H9 (cell line): ENCODE measurements at regions not wholly inside any gene's neighbourhood (a gene's known extent, or its start where the extent isn't known, plus 50 kb on each side); places are given as distances from the start of the nearest gene placed in this dataset.

Source experiments
- DNase-seq: peaks from one replicate; pipeline ENCODE4 v3.0.0-alpha.2; 2017
- H2AFZ ChIP-seq: one replicate; pipeline ENCODE4 v1.6.1; 2013; ENCODE audit warnings: mild to moderate bottlenecking, low read length, control low read depth, moderate library complexity
- H2AK5ac ChIP-seq: 2 replicates; pipeline ENCODE4 v1.6.1; 2013; ENCODE audit warnings: low read length, control low read depth, mixed read lengths; ENCODE audit not compliant: insufficient read length
- H2BK120ac ChIP-seq: one replicate; pipeline ENCODE4 v1.6.1; 2013; ENCODE audit warnings: low read depth, mild to moderate bottlenecking, low read length, control low read depth, inconsistent platforms; ENCODE audit not compliant: poor library complexity, severe bottlenecking
- H2BK12ac ChIP-seq: 2 replicates; pipeline ENCODE4 v1.6.1; 2013; ENCODE audit warnings: low read length, control low read depth, mixed read lengths, low read depth; ENCODE audit not compliant: insufficient read length
- H2BK15ac ChIP-seq: 2 replicates; pipeline ENCODE4 v1.6.1; 2013; ENCODE audit warnings: low read depth, low read length, control low read depth
- H2BK20ac ChIP-seq: one replicate; pipeline ENCODE4 v1.6.1; 2013; ENCODE audit warnings: low read depth, mild to moderate bottlenecking, low read length, control low read depth, inconsistent platforms; ENCODE audit not compliant: poor library complexity, severe bottlenecking
- H2BK5ac ChIP-seq: 2 replicates; pipeline ENCODE4 v1.6.1; 2013; ENCODE audit warnings: low read length, control low read depth, mixed read lengths; ENCODE audit not compliant: insufficient read length
- H3K14ac ChIP-seq: 2 replicates; pipeline ENCODE4 v1.6.1; 2013; ENCODE audit warnings: low read length, control low read depth; ENCODE audit not compliant: insufficient read depth
- H3K18ac ChIP-seq: 2 replicates; pipeline ENCODE4 v1.6.1; 2013; ENCODE audit warnings: low read depth, mild to moderate bottlenecking, mixed read lengths, low read length, control low read depth; ENCODE audit not compliant: insufficient read length
- H3K23ac ChIP-seq: 2 replicates; pipeline ENCODE4 v1.6.1; 2013; ENCODE audit warnings: low read length, control low read depth, mixed read lengths, low read depth; ENCODE audit not compliant: insufficient read length
- H3K23me2 ChIP-seq: 2 replicates; pipeline ENCODE4 v1.6.1; 2013; ENCODE audit warnings: low read depth, mild to moderate bottlenecking, mixed read lengths, low read length, control low read depth; ENCODE audit not compliant: insufficient read length, poor library complexity, severe bottlenecking
- H3K27ac ChIP-seq: 2 replicates; pipeline ENCODE4 v1.5.1; 2013; ENCODE audit warnings: low read length, control low read depth, mixed read lengths, low read depth; ENCODE audit not compliant: insufficient read length
- H3K27me3 ChIP-seq: 2 replicates; pipeline ENCODE4 v1.6.1; 2013; ENCODE audit warnings: low read length, control low read depth, inconsistent platforms; ENCODE audit not compliant: insufficient read depth
- H3K4ac ChIP-seq: 2 replicates; pipeline ENCODE4 v1.6.1; 2013; ENCODE audit warnings: low read depth, mild to moderate bottlenecking, control low read depth, inconsistent platforms, low read length, moderate library complexity
- H3K4me1 ChIP-seq: 2 replicates; pipeline ENCODE4 v1.6.1; 2013; ENCODE audit warnings: low read length, control low read depth, inconsistent platforms; ENCODE audit not compliant: insufficient read depth
- H3K4me2 ChIP-seq: 2 replicates; pipeline ENCODE4 v1.6.1; 2013; ENCODE audit warnings: low read length, control low read depth, mixed read lengths; ENCODE audit not compliant: insufficient read length, insufficient read depth
- H3K56ac ChIP-seq: 2 replicates; pipeline ENCODE4 v1.6.1; 2013; ENCODE audit warnings: low read depth, mild to moderate bottlenecking, mixed read lengths, low read length, control low read depth; ENCODE audit not compliant: insufficient read length
- H3K79me1 ChIP-seq: 2 replicates; pipeline ENCODE4 v1.6.1; 2013; ENCODE audit warnings: low read depth, mild to moderate bottlenecking, moderate library complexity, low read length, control low read depth, inconsistent platforms; ENCODE audit not compliant: insufficient read depth, poor library complexity, severe bottlenecking
- H3K79me2 ChIP-seq: 2 replicates; pipeline ENCODE4 v1.6.1; 2013; ENCODE audit warnings: low read length, control low read depth, inconsistent platforms; ENCODE audit not compliant: insufficient read depth
- H3K9ac ChIP-seq: 2 replicates; pipeline ENCODE4 v1.6.1; 2013; ENCODE audit warnings: low read length, control low read depth, mixed read lengths; ENCODE audit not compliant: insufficient read length; ENCODE audit errors: extremely low read depth
- H3K9me3 ChIP-seq: one replicate; pipeline ENCODE4 v1.6.1; 2013; ENCODE audit warnings: low read depth, low read length, inconsistent platforms; ENCODE audit not compliant: control insufficient read depth
- H3T11ph ChIP-seq: one replicate; pipeline ENCODE4 v1.6.1; 2013; ENCODE audit warnings: mild to moderate bottlenecking, low read length, control low read depth, inconsistent platforms
- H4K20me1 ChIP-seq: one replicate; pipeline ENCODE4 v1.6.1; 2013; ENCODE audit not compliant: control insufficient read depth, insufficient read length, insufficient read depth
- H4K5ac ChIP-seq: 2 replicates; pipeline ENCODE4 v1.6.1; 2013; ENCODE audit warnings: low read depth, mild to moderate bottlenecking, mixed read lengths, low read length, control low read depth; ENCODE audit not compliant: insufficient read length
- H4K8ac ChIP-seq: replicated peaks from 2 replicates; pipeline ENCODE4 v1.6.1; 2013; ENCODE audit warnings: low read length, control low read depth, mixed read lengths, low read depth; ENCODE audit not compliant: insufficient read length
- H4K91ac ChIP-seq: 2 replicates; pipeline ENCODE4 v1.6.1; 2013; ENCODE audit warnings: low read depth, mild to moderate bottlenecking, moderate library complexity, mixed read lengths, low read length, control low read depth; ENCODE audit not compliant: insufficient read length
- H3K27ac Mint-ChIP-seq, 3 experiments: 2 replicates in 2 of 3; 3 replicates in 1 of 3; pipeline ENCODE4 v1.8.0; 2020 to 2021; ENCODE audit warnings: mixed read lengths in 3 of 3, mild to moderate bottlenecking in 1 of 3, moderate library complexity in 1 of 3
- H3K27me3 Mint-ChIP-seq: 2 replicates; pipeline ENCODE4 v1.8.0; 2021; ENCODE audit warnings: low read depth, mild to moderate bottlenecking, moderate library complexity, mixed read lengths
- H3K36me3 Mint-ChIP-seq, 3 experiments: 2 replicates in 2 of 3; 3 replicates in 1 of 3; pipeline ENCODE4 v1.8.0; 2020 to 2021; ENCODE audit warnings: low read depth in 3 of 3, mixed read lengths in 3 of 3; ENCODE audit not compliant: insufficient read depth in 1 of 3
- H3K4me1 Mint-ChIP-seq, 2 experiments: 2 replicates each; pipeline ENCODE4 v1.8.0; 2020; ENCODE audit warnings: mixed read lengths in 2 of 2
- H3K4me3 Mint-ChIP-seq, 2 experiments: 2 replicates in 1 of 2; 3 replicates in 1 of 2; pipeline ENCODE4 v1.8.0; 2020 to 2021; ENCODE audit warnings: mild to moderate bottlenecking in 2 of 2, mixed read lengths in 2 of 2, moderate library complexity in 1 of 2
- H3K9me3 Mint-ChIP-seq, 2 experiments: 2 replicates in 1 of 2; 3 replicates in 1 of 2; pipeline ENCODE4 v1.8.0; 2020; ENCODE audit warnings: mild to moderate bottlenecking in 2 of 2, mixed read lengths in 2 of 2, moderate library complexity in 1 of 2
- CTCF ChIP-seq: fragments of 200-600 bp; sonication (generic); conservative IDR thresholded peaks from 3 replicates; pipeline ENCODE4 v1.8.0; 2021; ENCODE audit warnings: antibody characterized with exemption, mild to moderate bottlenecking
- WGBS: extraction: QIAGEN DNeasy Blood & Tissue Kit; methylation state at CpG from one replicate; pipeline ENCODE4 v1.1.7; 2013; ENCODE audit warnings: missing lambda C conversion rate, low lambda C conversion rate, mixed read lengths; ENCODE audit not compliant: insufficient read length; ENCODE audit errors: extremely low coverage; 5-methylcytosine and 5-hydroxymethylcytosine counted together

GRCh38 chr10:129293991-129294700 is 172.9 kb upstream of the MGMT start:
- H3K14ac ChIP-seq = no peak overlapping the region
- H3K27me3 ChIP-seq = no peaks in the 10 kb centered on the region
- H3K9ac ChIP-seq = no peak overlapping the region
- no peak overlapping the region for H2BK12ac ChIP-seq
- no peak overlapping the region for H2AK5ac ChIP-seq
- Mint-ChIP-seq H3K4me1 (peaks cover 0 to 4% of the 10 kb centered on the region in 2 experiments; a peak in 1 of 4 replicates), H3K27me3 (no peaks in the 10 kb centered on the region), H3K27ac (no peak overlapping the region), H3K9me3 (no peaks in the 10 kb centered on the region), H3K36me3 (no peaks in the 10 kb centered on the region), H3K4me3 (no peak overlapping the region)
- H3K79me1 ChIP-seq = no peaks in the 10 kb centered on the region
- no peak overlapping the region for H3K56ac ChIP-seq
- no peak overlapping the region for H3K4ac ChIP-seq
- no peaks in the 10 kb centered on the region for H3K4me1 ChIP-seq
- no peaks in the 10 kb centered on the region for H3K79me2 ChIP-seq
- no peak for TF ChIP-seq CTCF
- H4K8ac ChIP-seq = no peak overlapping the region
- no peak overlapping the region for H3K18ac ChIP-seq
- no CpG with 5 or more reads among the region's 2 CpGs for WGBS
- no peaks in the 10 kb centered on the region for H3K23me2 ChIP-seq
- no peak for DNase-seq
- no peak overlapping the region for H2BK20ac ChIP-seq
- H4K5ac ChIP-seq = no peak overlapping the region
- H4K20me1 ChIP-seq = no peaks in the 10 kb centered on the region
- H3K9me3 ChIP-seq = no peaks in the 10 kb centered on the region
- H3K27ac ChIP-seq = no peak overlapping the region
- H4K91ac ChIP-seq = no peak overlapping the region
- H2AFZ ChIP-seq = no peak overlapping the region
- no peak overlapping the region for H3K4me2 ChIP-seq
- no peak overlapping the region for H3K23ac ChIP-seq
- no peak overlapping the region for H2BK15ac ChIP-seq
- H3T11ph ChIP-seq = no peak overlapping the region
- H2BK5ac ChIP-seq = no peak overlapping the region
- H2BK120ac ChIP-seq = no peak overlapping the region
